ENCODE measurements at regions not wholly inside any gene's neighbourhood (a gene's known extent, or its start where the extent isn't known, plus 50 kb on each side); places are given as distances from the start of the nearest gene placed in this dataset.

GRCh38 chr4:71269233-71269632, 69.6 kb upstream of the SLC4A4 start:
- TF ChIP-seq CREB1 (CRISPR knock-in tag; IDR thresholded peaks at IDR 0.05), result no peak
- TF ChIP-seq ZNF423 (CRISPR knock-in tag; IDR thresholded peaks at IDR 0.05), result no peak
- no peak for TF ChIP-seq CTCF (IDR thresholded peaks at IDR 0.05)
- TF ChIP-seq IRF2 (CRISPR knock-in tag; IDR thresholded peaks at IDR 0.05; ENCODE audit: borderline replicate concordance, low read depth), result no peak
- TF ChIP-seq RELA (CRISPR knock-in tag; IDR thresholded peaks at IDR 0.05; ENCODE audit: borderline replicate concordance), result no peak
- TF ChIP-seq SMAD3 (CRISPR knock-in tag; IDR thresholded peaks at IDR 0.05; ENCODE audit: borderline replicate concordance), result no peak
- TF ChIP-seq MAX (CRISPR knock-in tag; IDR thresholded peaks at IDR 0.05), result no peak
- no peak for TF ChIP-seq RORB (CRISPR knock-in tag; IDR thresholded peaks at IDR 0.05)
